ENCODE measurements at regions not wholly inside any gene's neighbourhood (a gene's known extent, or its start where the extent isn't known, plus 50 kb on each side); places are given as distances from the start of the nearest gene placed in this dataset.

GRCh38 chr15:70257573-70258248 lies 160.0 kb upstream of the TLE3 start:
- no peak for TF ChIP-seq EZH2 (IDR thresholded peaks at IDR 0.05; ENCODE audit: borderline replicate concordance, low read depth, low read length, poor library complexity, severe bottlenecking)
- TF ChIP-seq CTCF (conservative IDR thresholded peaks at IDR 0.05; ENCODE audit: low read depth, low read length) = no peak

Data from A673 (cell line).